HCT116 (cell line): ENCODE measurements at regions not wholly inside any gene's neighbourhood (a gene's known extent, or its start where the extent isn't known, plus 50 kb on each side); places are given as distances from the start of the nearest gene placed in this dataset.

Experiments used
- ATAC-seq: fragments of 200-7000 bp; cut with Tn5 transposase; 2 replicates; pipeline ENCODE4 v1.9.1; 2020; ENCODE audit warnings: mild to moderate bottlenecking, moderate library complexity
- BruUV-seq: library from RNA; stranded (reverse); fragments of 400-500 nt; replicated peaks from 2 replicates; lab custom pipeline; 2021; lab: Mats Ljungman, UMichigan
- CTCF ChIA-PET: fragments of 300-600 bp; sonication (Branson Sonifier 250); formaldehyde crosslinking; loops from one replicate; lab custom pipeline; 2021; ENCODE audit warnings: antibody characterized with exemption; lab: Charles Lee
- POLR2A ChIA-PET: fragments of 300-600, 350-600 bp; sonication (Branson Sonifier 250); formaldehyde crosslinking; loops from one replicate; lab custom pipeline; 2021; ENCODE audit warnings: antibody characterized with exemption; lab: Charles Lee
- RAD21 ChIA-PET, 2 experiments: fragments of 300-600 bp; sonication (Branson Sonifier 250); formaldehyde crosslinking; loops; one replicate each; lab custom pipeline; 2023; ENCODE audit warnings: low total read pairs in 2 of 2; ENCODE audit not compliant: uncharacterized antibody in 2 of 2, unreplicated experiment in 2 of 2, low non-redundant PET in 1 of 2; lab: Charles Lee
- DNase-seq: peaks from one replicate; pipeline ENCODE4 v3.0.0-alpha.2; 2010; ENCODE audit warnings: low read depth, low spot score
- H2AFZ ChIP-seq: fragments of 200-600 bp; shearing (Covaris generic), sonication (generic); 2 replicates; pipeline ENCODE4 v1.6.1; 2017; ENCODE audit warnings: low read depth, mixed run types, mixed read lengths, antibody characterized with exemption, low read length; ENCODE audit not compliant: poor library complexity, severe bottlenecking
- H3K27ac ChIP-seq: 2 replicates; pipeline ENCODE4 v1.5.1; 2012; ENCODE audit warnings: low read depth, low read length
- H3K27me3 ChIP-seq: fragments of 200-600 bp; sonication (generic); 2 replicates; pipeline ENCODE4 v1.6.1; 2016; ENCODE audit warnings: mixed run types, low read length, mixed read lengths; ENCODE audit not compliant: insufficient read depth
- H3K36me3 ChIP-seq, 2 experiments: fragments of 200-500 bp in 1 of 2; fragments of 200-600 bp in 1 of 2; sonication (Bioruptor generic) in 1 of 2; sonication (generic) in 1 of 2; 2 replicates each; pipeline versions ENCODE4 v1.5.1 to v1.6.1; 2014 to 2016; ENCODE audit warnings: low read length in 2 of 2, inconsistent platforms in 1 of 2, mixed read lengths in 1 of 2, mixed run types in 1 of 2; ENCODE audit not compliant: insufficient read depth in 2 of 2, control insufficient read depth in 1 of 2
- H3K4me1 ChIP-seq, 2 experiments: fragments of 200-600 bp in 1 of 2; sonication (generic) in 1 of 2; 2 replicates each; pipeline versions ENCODE4 v1.5.1 to v1.6.1; 2012 to 2017; ENCODE audit warnings: low read length in 2 of 2, inconsistent platforms in 1 of 2, mild to moderate bottlenecking in 1 of 2, mixed read lengths in 1 of 2, mixed run types in 1 of 2, moderate library complexity in 1 of 2; ENCODE audit not compliant: insufficient read depth in 2 of 2, control insufficient read depth in 1 of 2
- H3K4me2 ChIP-seq: fragments of 200-600 bp; sonication (generic); 2 replicates; pipeline ENCODE4 v1.6.1; 2017; ENCODE audit warnings: mixed run types, low read length, mixed read lengths
- H3K4me3 ChIP-seq, 2 experiments: fragments of 200-600 bp in 1 of 2; sonication (generic) in 1 of 2; replicated peaks in 1 of 2; 2 replicates each; pipeline ENCODE4 v1.5.1; 2011 to 2016; ENCODE audit warnings: low read length in 2 of 2, control low read depth in 1 of 2, low read depth in 1 of 2, mild to moderate bottlenecking in 1 of 2, mixed read lengths in 1 of 2, mixed run types in 1 of 2
- H3K79me2 ChIP-seq: fragments of 200-600 bp; sonication (generic); 2 replicates; pipeline ENCODE4 v1.6.1; 2017; ENCODE audit warnings: mild to moderate bottlenecking, mixed run types, low read length, moderate library complexity, mixed read lengths; ENCODE audit not compliant: insufficient read depth
- H3K9ac ChIP-seq: fragments of 200-600 bp; sonication (generic); 2 replicates; pipeline ENCODE4 v1.6.1; 2016; ENCODE audit warnings: low read length, mixed read lengths
- H3K9me2 ChIP-seq: fragments of 200-600 bp; sonication (generic), shearing (Covaris generic); 2 replicates; pipeline ENCODE4 v1.6.1; 2017; ENCODE audit warnings: mixed run types, mild to moderate bottlenecking, moderate library complexity; ENCODE audit not compliant: insufficient read depth
- H3K9me3 ChIP-seq, 2 experiments: fragments of 200-500 bp in 1 of 2; fragments of 200-600 bp in 1 of 2; sonication (Bioruptor generic) in 1 of 2; sonication (generic) in 1 of 2; 2 replicates each; pipeline ENCODE4 v1.6.1; 2014 to 2017; ENCODE audit warnings: low read length in 2 of 2, mixed read lengths in 2 of 2, inconsistent platforms in 1 of 2, low read depth in 1 of 2, mild to moderate bottlenecking in 1 of 2, mixed run types in 1 of 2, moderate library complexity in 1 of 2; ENCODE audit not compliant: control insufficient read depth in 1 of 2, insufficient read depth in 1 of 2
- H4K20me1 ChIP-seq: fragments of 200-600 bp; sonication (generic), shearing (Covaris generic); 2 replicates; pipeline ENCODE4 v1.6.1; 2017; ENCODE audit warnings: mixed run types, mild to moderate bottlenecking, moderate library complexity; ENCODE audit not compliant: insufficient read depth
- CEBPB ChIP-seq: IDR thresholded peaks from 2 replicates; pipeline ENCODE4 v1.6.1; 2012; ENCODE audit warnings: low read depth
- ELF1 ChIP-seq: IDR thresholded peaks from 2 replicates; pipeline ENCODE4 v1.6.1; 2012; ENCODE audit warnings: low read depth, borderline replicate concordance
- JUND ChIP-seq: IDR thresholded peaks from 2 replicates; pipeline ENCODE4 v1.6.1; 2012
- TCF7L2 ChIP-seq: IDR thresholded peaks from 2 replicates; pipeline ENCODE4 v1.7.0; 2011; ENCODE audit warnings: borderline replicate concordance, inconsistent platforms; ENCODE audit not compliant: insufficient read depth, insufficient read length; ENCODE audit errors: extremely low read depth
- YY1 ChIP-seq: IDR thresholded peaks from 2 replicates; pipeline ENCODE4 v1.6.1; 2011; ENCODE audit warnings: low read length, low read depth, moderate library complexity, mild to moderate bottlenecking; ENCODE audit not compliant: insufficient replicate concordance; ENCODE audit errors: extremely low read depth
- intact Hi-C: fragments of 100-400 bp; cut with micrococcal nuclease; formaldehyde crosslinking; loops from 2 replicates; pipeline ENCODE4 v1.10.0; 2022
- TF ChIP-seq, protein P1 (sequence below): IDR thresholded peaks from 2 replicates; pipeline ENCODE4 v1.6.1; 2012

DNA sequence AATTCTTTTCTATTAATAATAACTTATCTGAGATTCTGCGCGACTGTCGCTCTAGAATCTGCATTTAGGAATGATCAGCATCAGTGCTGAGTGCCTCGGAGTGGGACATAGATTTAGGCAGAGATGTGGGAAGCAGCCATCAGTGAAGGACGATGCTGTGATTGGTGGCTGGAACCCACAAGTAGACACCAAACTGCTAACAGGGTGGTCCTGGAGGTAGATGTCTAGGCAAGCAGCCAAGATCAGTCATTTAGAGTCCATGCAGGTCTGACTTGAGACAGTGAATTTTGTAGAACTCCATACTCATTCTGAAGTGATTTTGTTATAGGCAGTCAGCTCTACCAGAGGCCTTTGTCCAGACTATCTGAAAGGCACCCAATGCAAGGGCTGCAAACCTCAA lies 51.8 kb upstream of the LYST start:
- H3K9ac ChIP-seq = no peak overlapping the region
- POLR2A ChIA-PET = no interaction called here
- RAD21 ChIA-PET = no interaction called here
- no peak for DNase-seq
- CTCF ChIA-PET = interaction anchor here (1.0 kb wide), 1 partner anchor 75 kb away, joined by 4 read pairs; no protein-coding TSS in a partner anchor
- H3K9me2 ChIP-seq = no peaks in the 10 kb centered on the region
- no peak overlapping the region for H3K27ac ChIP-seq
- no peak overlapping the region for H3K4me3 ChIP-seq
- no peaks in the 10 kb centered on the region for H3K27me3 ChIP-seq
- no peak for ATAC-seq
- intact Hi-C loops = no loop called here
- H3K79me2 ChIP-seq = no peaks in the 10 kb centered on the region
- peaks cover 15 to 47% of the 10 kb centered on the region in 2 experiments for H3K4me1 ChIP-seq
- H3K9me3 ChIP-seq = no peaks in the 10 kb centered on the region
- H3K4me2 ChIP-seq = no peak overlapping the region
- BruUV-seq = no TSS peak
- no peaks in the 10 kb centered on the region for H3K36me3 ChIP-seq
- no peak overlapping the region for H2AFZ ChIP-seq
- TF ChIP-seq YY1 = no peak
- no peak for TF ChIP-seq CEBPB
- no peaks in the 10 kb centered on the region for H4K20me1 ChIP-seq

DNA sequence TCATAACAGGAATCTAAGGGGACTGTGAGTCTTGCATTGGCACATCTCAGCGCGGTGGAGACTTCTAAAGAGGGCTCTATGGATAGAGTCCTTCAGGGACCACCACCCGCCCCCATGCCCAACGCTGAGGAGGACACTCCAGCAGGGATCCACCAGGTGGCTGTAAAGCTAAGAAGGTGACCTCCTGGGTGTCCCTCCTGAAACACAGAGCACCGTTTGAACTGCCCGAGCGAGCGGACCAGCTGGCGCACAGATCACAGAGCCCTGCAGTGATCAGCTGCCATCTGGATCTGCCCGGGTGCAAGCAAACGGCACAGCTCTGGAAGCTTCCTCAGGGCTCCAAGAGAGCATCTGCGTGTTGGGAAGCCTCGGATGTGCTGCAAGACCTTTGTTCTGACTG lies 51.3 kb upstream of the LYST start:
- Histone ChIP-seq H3K9ac (no peak overlapping the region), H3K9me2 (no peaks in the 10 kb centered on the region), H3K36me3 (no peaks in the 10 kb centered on the region), H3K4me2 (peak overlapping the region; percentile 68), H4K20me1 (no peaks in the 10 kb centered on the region), H3K79me2 (no peaks in the 10 kb centered on the region), H3K4me3 (no peak overlapping the region), H2AFZ (no peak overlapping the region), H3K9me3 (no peaks in the 10 kb centered on the region), H3K27me3 (no peaks in the 10 kb centered on the region), H3K4me1 (peaks cover 15 to 51% of the 10 kb centered on the region in 2 experiments), H3K27ac (peak overlapping the region; percentile 56; the same call in 1 of the 2 replicates)
- intact Hi-C loops = no loop called here
- TF ChIP-seq JUND (no peak), ELF1 (no peak), TCF7L2 (no peak)
- TF ChIP-seq, protein P1, sequence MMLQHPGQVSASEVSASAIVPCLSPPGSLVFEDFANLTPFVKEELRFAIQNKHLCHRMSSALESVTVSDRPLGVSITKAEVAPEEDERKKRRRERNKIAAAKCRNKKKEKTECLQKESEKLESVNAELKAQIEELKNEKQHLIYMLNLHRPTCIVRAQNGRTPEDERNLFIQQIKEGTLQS = no peak
- RAD21 ChIA-PET = no interaction called here
- CTCF ChIA-PET = interaction anchor here (1.0 to 1.2 kb wide), 3 partner anchors 9 to 75 kb away, joined by 3 to 6 read pairs (median 4); no protein-coding TSS in a partner anchor
- no peak for ATAC-seq
- no peak for DNase-seq
- POLR2A ChIA-PET = interaction anchor here (0.7 to 1.3 kb wide), 2 partner anchors 9 to 414 kb away, joined by 3 to 4 read pairs; partner anchors contain the start of gene B3GALNT2
- no TSS peak for BruUV-seq
